Mesenchymal stem cell (in vitro differentiated cells and primary cell): ENCODE measurements at regions not wholly inside any gene's neighbourhood (a gene's known extent, or its start where the extent isn't known, plus 50 kb on each side); places are given as distances from the start of the nearest gene placed in this dataset.

Experiments
- DNase-seq: peaks from one replicate; pipeline ENCODE4 v3.0.0-alpha.2; 2013
- H2AFZ ChIP-seq: one replicate; pipeline ENCODE4 v1.6.1; 2013; ENCODE audit warnings: low read depth, mild to moderate bottlenecking, control low read depth, inconsistent platforms, low read length, moderate library complexity
- H2AK5ac ChIP-seq: 2 replicates; pipeline ENCODE4 v1.6.1; 2013; ENCODE audit warnings: low read length, moderate library complexity, mild to moderate bottlenecking, inconsistent platforms; ENCODE audit not compliant: severe bottlenecking
- H2BK120ac ChIP-seq: one replicate; pipeline ENCODE4 v1.6.1; 2013; ENCODE audit warnings: low read depth, mild to moderate bottlenecking, inconsistent platforms, low read length, moderate library complexity
- H2BK12ac ChIP-seq, 2 experiments: one replicate each; pipeline ENCODE4 v1.6.1; 2013; ENCODE audit warnings: inconsistent platforms in 2 of 2, low read length in 2 of 2, mild to moderate bottlenecking in 2 of 2, moderate library complexity in 2 of 2, control low read depth in 1 of 2
- H2BK15ac ChIP-seq: one replicate; pipeline ENCODE4 v1.6.1; 2013; ENCODE audit warnings: mild to moderate bottlenecking, low read depth, inconsistent platforms; ENCODE audit not compliant: poor library complexity, severe bottlenecking
- H2BK5ac ChIP-seq: 2 replicates; pipeline ENCODE4 v1.6.1; 2013; ENCODE audit warnings: low read depth, mild to moderate bottlenecking, low read length, control low read depth, inconsistent platforms; ENCODE audit not compliant: poor library complexity, severe bottlenecking
- H3K14ac ChIP-seq, 2 experiments: one replicate each; pipeline ENCODE4 v1.6.1; 2013; ENCODE audit warnings: inconsistent platforms in 2 of 2, low read length in 2 of 2, control low read depth in 1 of 2, mild to moderate bottlenecking in 1 of 2, moderate library complexity in 1 of 2
- H3K18ac ChIP-seq, 2 experiments: one replicate each; pipeline ENCODE4 v1.6.1; 2013; ENCODE audit warnings: inconsistent platforms in 2 of 2, low read length in 2 of 2, control low read depth in 1 of 2, low read depth in 1 of 2, mild to moderate bottlenecking in 1 of 2
- H3K23ac ChIP-seq, 2 experiments: one replicate each; pipeline ENCODE4 v1.6.1; 2013; ENCODE audit warnings: inconsistent platforms in 2 of 2, low read length in 2 of 2, mild to moderate bottlenecking in 2 of 2, moderate library complexity in 2 of 2, control low read depth in 1 of 2
- H3K27ac ChIP-seq: 2 replicates; pipeline ENCODE4 v1.5.1; 2013; ENCODE audit warnings: mild to moderate bottlenecking, moderate library complexity, low read length, control low read depth, inconsistent platforms; ENCODE audit not compliant: poor library complexity, severe bottlenecking
- H3K27me3 ChIP-seq, 2 experiments: 2 replicates each; pipeline versions ENCODE4 v1.6.1 to v1.7.0; 2013; ENCODE audit warnings: low read length in 2 of 2, mild to moderate bottlenecking in 2 of 2, moderate library complexity in 2 of 2, control low read depth in 1 of 2, inconsistent platforms in 1 of 2; ENCODE audit not compliant: control insufficient read depth in 1 of 2, insufficient read depth in 1 of 2
- H3K36me3 ChIP-seq, 2 experiments: 2 replicates each; pipeline versions ENCODE4 v1.6.1 to v1.7.0; 2013; ENCODE audit warnings: low read length in 2 of 2, control low read depth in 1 of 2, inconsistent platforms in 1 of 2, low read depth in 1 of 2, mild to moderate bottlenecking in 1 of 2; ENCODE audit not compliant: insufficient read depth in 2 of 2, control insufficient read depth in 1 of 2
- H3K4ac ChIP-seq, 2 experiments: one replicate each; pipeline ENCODE4 v1.6.1; 2013; ENCODE audit warnings: inconsistent platforms in 2 of 2, low read length in 2 of 2, mild to moderate bottlenecking in 2 of 2, moderate library complexity in 2 of 2, control low read depth in 1 of 2, low read depth in 1 of 2
- H3K4me1 ChIP-seq: 2 replicates; pipeline ENCODE4 v1.6.1; 2013; ENCODE audit warnings: low read depth, low read length, control low read depth; ENCODE audit not compliant: control insufficient read depth, insufficient read depth
- H3K4me2 ChIP-seq: 2 replicates; pipeline ENCODE4 v1.6.1; 2013; ENCODE audit warnings: low read length, mild to moderate bottlenecking, inconsistent platforms; ENCODE audit not compliant: poor library complexity, severe bottlenecking
- H3K4me3 ChIP-seq, 2 experiments: 2 replicates each; pipeline versions ENCODE4 v1.5.1 to v1.7.0; 2013; ENCODE audit warnings: low read length in 2 of 2, mild to moderate bottlenecking in 2 of 2, control low read depth in 1 of 2, low read depth in 1 of 2; ENCODE audit not compliant: insufficient read depth in 1 of 2
- H3K79me1 ChIP-seq: replicated peaks from 2 replicates; pipeline ENCODE4 v1.6.1; 2013; ENCODE audit warnings: mild to moderate bottlenecking, control low read depth, low read length, inconsistent platforms; ENCODE audit not compliant: poor library complexity, severe bottlenecking
- H3K9ac ChIP-seq: 2 replicates; pipeline ENCODE4 v1.7.0; 2013; ENCODE audit warnings: mild to moderate bottlenecking, low read length, moderate library complexity
- H3K9me3 ChIP-seq: 2 replicates; pipeline ENCODE4 v1.7.0; 2013; ENCODE audit warnings: mild to moderate bottlenecking, low read length; ENCODE audit not compliant: control insufficient read depth
- H4K8ac ChIP-seq: one replicate; pipeline ENCODE4 v1.6.1; 2013; ENCODE audit warnings: inconsistent platforms, mild to moderate bottlenecking, low read length, moderate library complexity
- H4K91ac ChIP-seq: one replicate; pipeline ENCODE4 v1.6.1; 2013; ENCODE audit warnings: mild to moderate bottlenecking, low read length, inconsistent platforms
- WGBS: methylation state at CpG from one replicate; pipeline ENCODE4 v1.1.7; 2013; ENCODE audit warnings: mixed read lengths; 5-methylcytosine and 5-hydroxymethylcytosine counted together

DNA sequence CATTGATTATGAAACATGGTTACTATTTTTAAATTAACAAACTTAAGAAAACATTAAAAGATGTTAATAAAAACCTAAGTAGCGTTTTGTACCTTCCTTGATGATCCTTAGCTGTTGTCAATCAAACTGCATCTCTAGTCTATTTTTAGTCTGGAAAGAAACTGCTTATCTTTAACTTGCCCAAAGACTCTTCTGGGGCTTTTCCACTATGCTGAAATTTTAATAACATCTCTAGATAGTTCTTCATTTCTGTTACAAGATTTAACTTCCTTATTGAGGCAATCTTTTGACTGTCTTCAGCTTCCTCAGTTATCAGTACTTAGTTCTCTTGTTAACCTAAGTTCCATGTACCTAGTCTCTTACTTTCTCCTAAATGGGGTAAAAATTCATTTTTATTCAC, 135.9 kb upstream of the HMCN1 start:
- Histone ChIP-seq H2AFZ (no peak overlapping the region), H3K14ac (no peak overlapping the region), H2BK15ac (no peak overlapping the region), H3K4me2 (no peak overlapping the region), H4K8ac (no peak overlapping the region), H3K4ac (no peak overlapping the region), H2BK120ac (no peak overlapping the region), H3K27me3 (no peaks in the 10 kb centered on the region), H3K4me1 (no peaks in the 10 kb centered on the region), H3K23ac (no peak overlapping the region), H4K91ac (no peak overlapping the region), H3K27ac (no peak overlapping the region), H3K18ac (no peak overlapping the region), H2BK5ac (no peak overlapping the region), H3K36me3 (no peaks in the 10 kb centered on the region), H2AK5ac (no peak overlapping the region), H3K79me1 (no peaks in the 10 kb centered on the region), H3K9me3 (no peaks in the 10 kb centered on the region), H2BK12ac (no peak overlapping the region), H3K4me3 (no peak overlapping the region), H3K9ac (no peak overlapping the region)
- 100% methylated on average over 1 of the region's 1 CpG for WGBS
- DNase-seq: no peak

DNA sequence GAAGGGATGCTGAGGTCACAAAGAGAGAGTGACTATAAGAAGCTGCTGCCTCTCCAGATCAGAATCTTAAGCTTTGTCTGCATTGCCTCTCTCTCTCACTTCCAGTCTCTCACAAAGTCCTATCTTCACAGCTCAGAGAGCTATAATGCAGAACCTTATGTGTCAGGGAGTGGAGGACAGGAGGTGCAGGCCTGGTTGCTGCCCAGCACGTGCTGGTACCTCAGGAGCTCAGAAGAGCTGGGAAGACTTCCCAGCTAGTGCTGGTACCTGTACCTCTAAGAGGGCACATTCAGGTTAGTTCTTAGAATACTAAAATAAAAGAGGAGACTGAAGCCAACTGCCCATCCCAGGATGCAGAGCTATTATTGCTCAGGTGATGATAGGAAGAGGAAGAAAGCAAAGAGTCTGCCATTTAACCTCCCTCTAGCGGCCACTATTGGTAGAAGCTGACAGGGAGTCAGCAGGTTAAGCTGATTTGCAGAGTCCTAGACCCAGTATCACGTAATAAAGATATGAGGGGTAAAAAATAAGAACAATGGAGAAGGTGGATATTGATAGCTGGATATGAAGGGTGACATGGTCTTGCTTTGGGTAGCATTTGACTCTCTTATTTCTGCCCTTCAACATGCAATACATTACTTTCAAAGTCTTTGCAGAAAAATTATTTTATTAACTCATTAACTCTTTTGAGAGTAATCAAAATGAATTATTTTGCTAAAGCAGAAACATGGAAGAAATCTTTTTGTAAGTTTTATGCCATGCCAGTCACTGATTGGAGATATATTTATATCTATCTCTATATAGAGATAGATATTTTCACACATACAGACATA, 138.1 kb upstream of the HMCN1 start:
- Histone ChIP-seq H3K27me3 (no peaks in the 10 kb centered on the region), H2BK120ac (no peak overlapping the region), H2BK5ac (no peak overlapping the region), H3K23ac (no peak overlapping the region), H2AFZ (no peak overlapping the region), H2BK12ac (no peak overlapping the region), H3K4me1 (no peaks in the 10 kb centered on the region), H2AK5ac (no peak overlapping the region), H3K27ac (no peak overlapping the region), H3K14ac (no peak overlapping the region), H3K9ac (no peak overlapping the region), H4K91ac (no peak overlapping the region), H2BK15ac (no peak overlapping the region), H3K9me3 (no peaks in the 10 kb centered on the region), H3K4me2 (no peak overlapping the region), H3K4me3 (no peak overlapping the region), H4K8ac (no peak overlapping the region), H3K4ac (no peak overlapping the region), H3K18ac (no peak overlapping the region), H3K79me1 (no peaks in the 10 kb centered on the region), H3K36me3 (no peaks in the 10 kb centered on the region)
- WGBS: 62% methylated on average over 3 of the region's 3 CpGs
- peak; percentile 54 for DNase-seq

DNA sequence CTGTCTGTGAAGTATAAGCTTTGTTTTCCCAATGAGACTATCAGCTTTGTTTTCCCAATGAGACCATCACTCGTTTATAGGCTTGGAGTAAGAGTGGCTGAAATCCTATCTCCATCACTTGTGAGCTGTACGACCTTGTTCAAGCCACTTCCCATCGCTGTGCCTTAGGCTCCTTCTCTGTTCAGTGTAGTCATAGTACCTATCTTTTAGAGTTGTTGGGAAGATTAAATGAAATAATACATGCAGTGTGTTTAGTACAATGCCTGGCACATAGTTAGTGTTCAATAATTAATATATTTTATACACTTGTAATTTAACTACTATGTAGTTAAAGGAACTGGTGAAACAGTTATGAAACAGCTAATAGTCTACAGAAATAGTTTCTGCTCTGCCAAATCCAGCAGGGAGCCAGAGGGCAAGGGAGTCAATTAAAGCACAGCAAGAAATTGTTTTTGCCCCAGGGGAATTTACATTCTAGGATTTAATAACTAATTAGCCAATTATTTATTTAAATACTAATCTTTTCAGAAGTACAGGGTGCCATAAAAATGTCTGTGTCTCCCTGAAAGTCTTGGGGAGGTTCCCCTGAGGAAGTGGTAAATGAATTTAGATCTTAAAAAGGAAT, 139.3 kb upstream of the HMCN1 start:
- no peak overlapping the region for H2BK15ac ChIP-seq
- no peak overlapping the region for H2BK120ac ChIP-seq
- H3K4me3 ChIP-seq: no peak overlapping the region
- H3K36me3 ChIP-seq: no peaks in the 10 kb centered on the region
- no peak overlapping the region for H2AK5ac ChIP-seq
- no peak overlapping the region for H4K91ac ChIP-seq
- no peak overlapping the region for H2BK5ac ChIP-seq
- no peaks in the 10 kb centered on the region for H3K4me1 ChIP-seq
- 80% methylated on average over 3 of the region's 3 CpGs for WGBS
- no peak overlapping the region for H3K18ac ChIP-seq
- H3K27ac ChIP-seq: no peak overlapping the region
- no peak overlapping the region for H4K8ac ChIP-seq
- H3K14ac ChIP-seq: no peak overlapping the region
- H3K4me2 ChIP-seq: no peak overlapping the region
- H2AFZ ChIP-seq: no peak overlapping the region
- H3K23ac ChIP-seq: no peak overlapping the region
- no peak overlapping the region for H2BK12ac ChIP-seq
- no peaks in the 10 kb centered on the region for H3K79me1 ChIP-seq
- DNase-seq: no peak
- H3K27me3 ChIP-seq: no peaks in the 10 kb centered on the region
- H3K4ac ChIP-seq: no peak overlapping the region
- no peak overlapping the region for H3K9ac ChIP-seq
- H3K9me3 ChIP-seq: no peaks in the 10 kb centered on the region

DNA sequence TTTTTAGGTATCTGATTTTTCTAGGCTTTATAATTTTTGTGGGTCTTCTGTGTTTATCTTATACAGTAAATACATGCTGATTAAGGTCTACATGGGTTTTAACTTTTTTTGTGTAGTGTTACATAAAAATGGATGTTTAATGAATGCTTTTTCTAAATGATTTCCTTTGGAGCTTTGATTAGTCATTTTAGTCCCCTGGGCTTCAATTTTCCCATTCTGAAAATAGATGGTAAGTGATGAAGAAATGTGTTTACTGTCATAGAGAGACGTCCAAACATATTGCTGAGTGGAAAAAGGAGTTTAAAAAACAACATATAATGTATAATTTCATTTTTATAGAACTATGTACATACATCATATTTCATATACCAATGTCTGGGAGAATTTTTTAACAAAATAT, 140.9 kb upstream of the HMCN1 start:
- H3K18ac ChIP-seq: no peak overlapping the region
- no CpG with 5 or more reads among the region's 1 CpG for WGBS
- H3K9me3 ChIP-seq: no peaks in the 10 kb centered on the region
- H2BK15ac ChIP-seq: no peak overlapping the region
- H2BK5ac ChIP-seq: no peak overlapping the region
- DNase-seq: no peak
- H4K91ac ChIP-seq: no peak overlapping the region
- H3K27ac ChIP-seq: no peak overlapping the region
- no peak overlapping the region for H2AFZ ChIP-seq
- no peaks in the 10 kb centered on the region for H3K79me1 ChIP-seq
- H3K14ac ChIP-seq: no peak overlapping the region
- no peak overlapping the region for H3K4ac ChIP-seq
- no peaks in the 10 kb centered on the region for H3K4me1 ChIP-seq
- no peaks in the 10 kb centered on the region for H3K36me3 ChIP-seq
- no peak overlapping the region for H2BK120ac ChIP-seq
- H3K4me3 ChIP-seq: no peak overlapping the region
- no peak overlapping the region for H2AK5ac ChIP-seq
- no peak overlapping the region for H4K8ac ChIP-seq
- no peaks in the 10 kb centered on the region for H3K27me3 ChIP-seq
- H2BK12ac ChIP-seq: no peak overlapping the region
- no peak overlapping the region for H3K23ac ChIP-seq
- H3K9ac ChIP-seq: no peak overlapping the region
- H3K4me2 ChIP-seq: no peak overlapping the region
